Loucy (cell line): ENCODE measurements at regions not wholly inside any gene's neighbourhood (a gene's known extent, or its start where the extent isn't known, plus 50 kb on each side); places are given as distances from the start of the nearest gene placed in this dataset.

Experiments
- H2AFZ ChIP-seq: fragments of 200-600 bp; sonication (generic); 2 replicates; pipeline ENCODE4 v1.6.0; 2016; ENCODE audit warnings: antibody characterized with exemption, mild to moderate bottlenecking, low read length, moderate library complexity
- H3F3A ChIP-seq: fragments of 200-600 bp; 2 replicates; pipeline ENCODE4 v1.6.0; 2016; ENCODE audit warnings: antibody characterized with exemption, low read depth, mild to moderate bottlenecking
- H3K27me3 ChIP-seq: fragments of 200-600 bp; sonication (generic); 2 replicates; pipeline ENCODE4 v1.6.1; 2014; ENCODE audit warnings: low read length, mild to moderate bottlenecking; ENCODE audit not compliant: insufficient read depth, poor library complexity, severe bottlenecking
- H3K36me3 ChIP-seq: fragments of 200-600 bp; sonication (generic); 2 replicates; pipeline ENCODE4 v1.6.1; 2016; ENCODE audit warnings: low read length; ENCODE audit not compliant: insufficient read depth
- H3K4me1 ChIP-seq: fragments of 200-600 bp; sonication (generic); 2 replicates; pipeline ENCODE4 v1.5.1; 2014; ENCODE audit warnings: low read length, mild to moderate bottlenecking; ENCODE audit not compliant: insufficient read depth, poor library complexity, severe bottlenecking
- H3K4me2 ChIP-seq: fragments of 200-600 bp; sonication (generic); 2 replicates; pipeline ENCODE4 v1.6.0; 2014; ENCODE audit warnings: antibody characterized with exemption, low read length, low read depth, mild to moderate bottlenecking; ENCODE audit not compliant: poor library complexity, severe bottlenecking
- H3K4me3 ChIP-seq: fragments of 200-600 bp; sonication (generic); 2 replicates; pipeline ENCODE4 v1.5.1; 2014; ENCODE audit warnings: low read length, mild to moderate bottlenecking, mixed read lengths; ENCODE audit not compliant: poor library complexity, severe bottlenecking
- H3K79me2 ChIP-seq: fragments of 200-600 bp; sonication (generic); 2 replicates; pipeline ENCODE4 v1.6.1; 2014; ENCODE audit warnings: low read length; ENCODE audit not compliant: insufficient read depth
- H3K9ac ChIP-seq: fragments of 200-600 bp; sonication (generic); 2 replicates; pipeline ENCODE4 v1.6.0; 2014; ENCODE audit warnings: mild to moderate bottlenecking, low read depth, low read length, moderate library complexity; ENCODE audit not compliant: poor library complexity, severe bottlenecking
- H3K9me2 ChIP-seq: fragments of 200-600 bp; sonication (generic); replicated peaks from 2 replicates; pipeline ENCODE4 v1.6.1; 2016; ENCODE audit warnings: low read depth, low read length, mixed read lengths
- H3K9me3 ChIP-seq: fragments of 200-600 bp; sonication (generic); 2 replicates; pipeline ENCODE4 v1.6.1; 2014; ENCODE audit warnings: mild to moderate bottlenecking, antibody characterized with exemption, low read length, low read depth; ENCODE audit not compliant: insufficient read depth
- H4K20me1 ChIP-seq: fragments of 200-600 bp; sonication (generic); 2 replicates; pipeline ENCODE4 v1.6.0; 2014; ENCODE audit warnings: antibody characterized with exemption, low read length, mild to moderate bottlenecking; ENCODE audit not compliant: insufficient read depth, poor library complexity, severe bottlenecking
- EZH2phosphoT487 ChIP-seq: fragments of 200-600 bp; IDR thresholded peaks from 2 replicates; pipeline ENCODE4 v1.6.1; 2018; ENCODE audit warnings: antibody characterized with exemption, mild to moderate bottlenecking, moderate library complexity, borderline replicate concordance
- TF ChIP-seq, protein P1 (sequence below): fragments of 200-600 bp; sonication (generic); conservative IDR thresholded peaks from 2 replicates; pipeline ENCODE4 v1.5.1; 2014; ENCODE audit warnings: mild to moderate bottlenecking, antibody characterized with exemption, low read length

DNA sequence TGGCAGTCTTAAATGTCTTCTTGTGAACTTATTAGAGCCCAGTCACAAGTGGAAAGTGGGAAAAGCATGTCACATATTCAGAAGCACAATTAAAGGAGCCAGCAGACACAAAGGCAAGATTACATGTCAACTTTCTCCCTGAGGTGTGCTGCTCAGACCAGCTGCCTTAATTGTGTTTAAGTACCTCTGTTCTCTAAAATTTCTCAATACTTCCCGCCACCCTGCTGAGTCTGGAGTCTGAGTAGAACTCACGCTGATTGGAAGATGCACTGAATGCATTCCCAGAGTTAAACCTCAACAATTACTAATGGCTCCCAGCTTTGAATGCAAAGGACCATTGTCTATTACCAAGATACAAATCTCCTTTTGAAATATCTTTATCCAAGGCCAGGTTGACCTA, 166.4 kb upstream of the COBL start:
- Histone ChIP-seq H3K36me3 (no peaks in the 10 kb centered on the region), H3F3A (no peaks in the 10 kb centered on the region), H3K79me2 (no peaks in the 10 kb centered on the region), H3K4me3 (no peak overlapping the region), H3K27me3 (no peaks in the 10 kb centered on the region), H2AFZ (no peak overlapping the region), H3K9me2 (no peaks in the 10 kb centered on the region), H3K9ac (no peak overlapping the region), H3K4me1 (no peaks in the 10 kb centered on the region), H3K4me2 (no peak overlapping the region), H4K20me1 (no peaks in the 10 kb centered on the region), H3K9me3 (no peaks in the 10 kb centered on the region; the same call in 1 of the 2 replicates)
- TF ChIP-seq, protein P1, sequence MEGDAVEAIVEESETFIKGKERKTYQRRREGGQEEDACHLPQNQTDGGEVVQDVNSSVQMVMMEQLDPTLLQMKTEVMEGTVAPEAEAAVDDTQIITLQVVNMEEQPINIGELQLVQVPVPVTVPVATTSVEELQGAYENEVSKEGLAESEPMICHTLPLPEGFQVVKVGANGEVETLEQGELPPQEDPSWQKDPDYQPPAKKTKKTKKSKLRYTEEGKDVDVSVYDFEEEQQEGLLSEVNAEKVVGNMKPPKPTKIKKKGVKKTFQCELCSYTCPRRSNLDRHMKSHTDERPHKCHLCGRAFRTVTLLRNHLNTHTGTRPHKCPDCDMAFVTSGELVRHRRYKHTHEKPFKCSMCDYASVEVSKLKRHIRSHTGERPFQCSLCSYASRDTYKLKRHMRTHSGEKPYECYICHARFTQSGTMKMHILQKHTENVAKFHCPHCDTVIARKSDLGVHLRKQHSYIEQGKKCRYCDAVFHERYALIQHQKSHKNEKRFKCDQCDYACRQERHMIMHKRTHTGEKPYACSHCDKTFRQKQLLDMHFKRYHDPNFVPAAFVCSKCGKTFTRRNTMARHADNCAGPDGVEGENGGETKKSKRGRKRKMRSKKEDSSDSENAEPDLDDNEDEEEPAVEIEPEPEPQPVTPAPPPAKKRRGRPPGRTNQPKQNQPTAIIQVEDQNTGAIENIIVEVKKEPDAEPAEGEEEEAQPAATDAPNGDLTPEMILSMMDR: no peak
- TF ChIP-seq EZH2phosphoT487: no peak

- H3K4me2 ChIP-seq: no peak overlapping the region
- no peaks in the 10 kb centered on the region for H3K79me2 ChIP-seq
- no peak for TF ChIP-seq EZH2phosphoT487
- TF ChIP-seq, protein P1: no peak
- no peaks in the 10 kb centered on the region for H3K9me2 ChIP-seq
- H3K27me3 ChIP-seq: no peaks in the 10 kb centered on the region
- no peaks in the 10 kb centered on the region for H3F3A ChIP-seq
- H3K9me3 ChIP-seq: no peaks in the 10 kb centered on the region; the same call in 1 of the 2 replicates
- H3K4me3 ChIP-seq: no peak overlapping the region
- no peaks in the 10 kb centered on the region for H3K36me3 ChIP-seq
- no peak overlapping the region for H2AFZ ChIP-seq
- no peak overlapping the region for H3K9ac ChIP-seq
- H3K4me1 ChIP-seq: no peaks in the 10 kb centered on the region
- H4K20me1 ChIP-seq: no peaks in the 10 kb centered on the region
Observed at GRCh38 chr7:51481421-51481820, 164.8 kb upstream of the COBL start.

GRCh38 chr7:51477819-51478218, 161.2 kb upstream of the COBL start:
- Histone ChIP-seq H4K20me1 (no peaks in the 10 kb centered on the region), H3K4me2 (no peak overlapping the region), H3K4me3 (no peak overlapping the region), H3K27me3 (no peaks in the 10 kb centered on the region), H2AFZ (no peak overlapping the region), H3K4me1 (no peaks in the 10 kb centered on the region), H3F3A (no peaks in the 10 kb centered on the region), H3K9ac (no peak overlapping the region), H3K79me2 (no peaks in the 10 kb centered on the region), H3K9me3 (no peaks in the 10 kb centered on the region; the same call in 1 of the 2 replicates), H3K36me3 (no peaks in the 10 kb centered on the region), H3K9me2 (no peaks in the 10 kb centered on the region)
- TF ChIP-seq EZH2phosphoT487: no peak
- TF ChIP-seq, protein P1: no peak
